Rectal smooth muscle tissue (tissue), 1 donor: ENCODE measurements at regions not wholly inside any gene's neighbourhood (a gene's known extent, or its start where the extent isn't known, plus 50 kb on each side); places are given as distances from the start of the nearest gene placed in this dataset.

Source experiments
- H3K27ac ChIP-seq: one replicate; pipeline ENCODE4 v1.7.0; 2013; ENCODE audit warnings: low read depth, low read length, inconsistent platforms
- H3K27me3 ChIP-seq: one replicate; pipeline ENCODE4 v1.7.0; 2013; ENCODE audit warnings: low read length; ENCODE audit not compliant: control insufficient read depth, insufficient read depth
- H3K36me3 ChIP-seq: one replicate; pipeline ENCODE4 v1.7.0; 2013; ENCODE audit warnings: low read length; ENCODE audit not compliant: control insufficient read depth, insufficient read depth
- H3K4me1 ChIP-seq: one replicate; pipeline ENCODE4 v1.7.0; 2013; ENCODE audit warnings: low read length; ENCODE audit not compliant: control insufficient read depth, insufficient read depth
- H3K4me3 ChIP-seq: one replicate; pipeline ENCODE4 v1.7.0; 2013; ENCODE audit warnings: low read length
- H3K9ac ChIP-seq: one replicate; pipeline ENCODE4 v1.7.0; 2013; ENCODE audit warnings: low read length

DNA sequence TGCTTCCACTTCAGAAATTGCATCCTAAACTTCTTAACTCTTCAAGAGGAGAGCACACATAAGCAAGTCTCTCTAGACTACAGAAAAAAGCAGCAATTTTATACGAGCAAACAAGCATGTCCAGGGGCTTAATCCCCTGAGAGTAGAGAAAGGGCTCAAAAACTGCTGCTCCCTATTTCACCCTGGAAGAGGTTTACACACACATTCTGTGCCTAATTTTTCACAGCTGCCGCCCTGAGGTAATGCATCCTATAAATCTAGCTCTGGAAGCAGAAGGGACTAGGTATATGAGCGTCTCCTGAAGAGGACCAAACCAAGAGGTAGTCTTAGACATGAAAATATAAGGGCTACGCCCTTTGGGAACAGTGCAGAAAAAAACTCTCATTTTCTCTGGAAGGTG is 73.1 kb downstream of the CRPPA start:
- H3K4me3 ChIP-seq = no peak overlapping the region
- H3K27me3 ChIP-seq = no peaks in the 10 kb centered on the region
- H3K36me3 ChIP-seq = no peaks in the 10 kb centered on the region
- H3K9ac ChIP-seq = no peak overlapping the region
- H3K4me1 ChIP-seq = no peaks in the 10 kb centered on the region
- H3K27ac ChIP-seq = no peak overlapping the region

DNA sequence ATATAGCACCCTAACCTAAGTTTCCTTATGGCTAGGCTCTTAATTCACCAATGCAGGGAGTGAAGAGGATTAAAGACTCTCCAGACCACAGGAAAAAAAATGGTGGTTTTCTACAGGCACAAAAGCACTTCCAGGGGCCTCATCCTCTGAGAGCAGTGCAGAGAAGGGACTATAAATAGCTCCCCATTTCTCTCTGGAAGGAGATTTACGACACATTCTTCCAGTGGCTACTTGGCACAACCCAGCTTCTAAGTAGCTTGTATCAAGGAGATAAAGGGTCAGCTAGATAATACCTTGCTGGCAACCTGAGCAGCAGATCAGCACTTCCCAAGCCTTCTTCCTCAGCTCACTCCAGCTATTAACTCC is 73.5 kb downstream of the CRPPA start:
- Histone ChIP-seq H3K27ac (no peak overlapping the region), H3K4me1 (no peaks in the 10 kb centered on the region), H3K9ac (no peak overlapping the region), H3K27me3 (no peaks in the 10 kb centered on the region), H3K4me3 (no peak overlapping the region), H3K36me3 (no peaks in the 10 kb centered on the region)

DNA sequence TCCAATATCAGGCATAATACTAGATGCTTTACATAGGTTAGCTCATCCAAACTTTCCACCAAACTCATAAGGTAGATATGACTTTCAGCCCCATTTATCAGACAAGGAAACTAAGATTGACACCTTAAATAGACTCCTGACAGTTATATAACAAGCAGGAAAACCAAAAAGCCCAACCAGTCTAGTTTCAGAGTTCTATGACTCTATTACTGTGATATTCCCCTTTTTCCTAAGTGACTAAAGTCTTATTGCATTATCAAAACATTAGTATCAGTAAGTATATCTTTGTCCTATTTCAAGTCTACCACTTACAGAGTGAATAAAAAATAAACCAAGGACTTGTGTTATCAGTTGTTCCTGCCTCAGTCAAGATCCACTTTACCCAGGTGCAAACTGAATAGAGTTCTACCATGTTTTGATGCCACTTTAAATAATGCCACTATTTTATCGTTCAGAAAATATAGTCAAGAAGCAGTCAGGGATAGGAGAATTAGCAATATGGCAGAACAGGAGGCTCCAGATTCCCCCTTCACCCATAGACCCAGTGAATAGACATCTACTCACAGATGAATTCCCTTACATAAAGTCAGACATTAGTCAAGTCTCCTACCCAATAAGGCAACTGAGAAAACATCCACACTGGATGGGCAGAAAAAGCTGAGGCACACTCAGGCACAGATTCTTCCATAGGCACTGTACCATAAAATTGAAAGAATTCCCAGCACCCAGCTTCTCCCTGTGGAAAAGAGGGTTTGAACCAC is 74.1 kb downstream of the CRPPA start:
- Histone ChIP-seq H3K27ac (no peak overlapping the region), H3K4me1 (no peaks in the 10 kb centered on the region), H3K4me3 (no peak overlapping the region), H3K9ac (no peak overlapping the region), H3K36me3 (no peaks in the 10 kb centered on the region), H3K27me3 (no peaks in the 10 kb centered on the region)

DNA sequence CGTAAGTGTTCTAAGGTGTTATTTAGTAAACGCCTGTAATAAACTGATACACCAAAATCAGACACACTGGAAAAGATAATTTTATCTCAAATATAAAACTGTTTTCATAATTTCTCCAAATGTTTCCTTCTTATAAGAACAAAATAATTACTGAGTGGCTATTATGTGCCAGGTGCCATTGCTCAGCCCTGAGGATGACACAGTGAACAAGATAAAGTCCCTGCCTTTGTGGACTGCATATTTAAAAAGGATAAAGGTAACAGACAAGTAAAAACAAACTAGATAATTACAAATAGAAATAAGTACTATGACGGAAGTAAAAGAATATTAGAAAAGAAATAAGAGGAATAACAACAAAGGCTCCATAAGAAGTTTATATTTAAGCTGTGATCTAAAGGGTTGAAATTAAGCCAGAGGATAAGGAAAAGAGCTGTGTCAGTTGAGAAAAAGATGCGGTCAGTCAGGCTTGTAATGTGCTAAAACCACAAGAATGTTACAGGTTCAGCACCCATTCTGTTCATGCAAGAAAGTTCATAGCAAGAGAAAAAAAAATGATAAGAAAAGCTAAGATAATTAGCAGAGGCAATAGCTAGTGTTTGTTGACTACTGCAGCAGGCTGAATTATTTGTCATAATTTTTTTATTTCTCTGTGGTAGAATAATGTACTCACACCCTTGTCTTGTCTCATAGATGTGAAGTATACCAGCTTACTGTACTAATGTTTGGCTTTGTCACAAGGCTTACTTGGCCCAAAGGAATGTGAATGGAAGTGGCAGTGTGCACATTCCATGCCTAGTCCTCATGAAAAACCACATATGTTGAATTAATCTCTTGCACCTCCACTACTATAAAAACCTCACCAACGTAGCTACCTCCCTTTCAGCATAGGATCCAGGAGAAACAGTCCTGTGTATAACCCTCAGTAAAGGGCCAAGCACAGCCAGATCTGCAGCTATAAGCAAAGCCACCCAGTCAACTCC is 75.1 kb downstream of the CRPPA start:
- Histone ChIP-seq H3K9ac (no peak overlapping the region), H3K27me3 (no peaks in the 10 kb centered on the region), H3K4me3 (no peak overlapping the region), H3K36me3 (no peaks in the 10 kb centered on the region), H3K4me1 (no peaks in the 10 kb centered on the region), H3K27ac (no peak overlapping the region)

DNA sequence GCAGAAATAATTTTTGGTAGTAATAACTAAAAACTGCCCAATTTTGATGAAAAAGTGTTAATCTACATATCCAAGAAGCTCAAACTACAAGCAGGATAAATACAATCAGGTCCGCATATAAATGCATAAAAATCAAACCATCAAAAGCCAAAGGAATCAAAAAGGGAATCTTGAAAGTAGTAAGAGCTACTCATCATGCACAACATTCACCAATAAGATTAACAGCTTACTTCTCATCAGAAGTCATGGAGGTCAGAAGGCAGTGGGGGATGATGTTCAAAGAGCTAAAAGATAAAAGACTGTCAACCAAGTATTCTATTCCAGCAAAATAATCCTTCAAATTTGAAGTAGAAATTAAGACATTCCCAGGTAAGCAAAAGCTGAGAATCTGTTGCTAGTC is 76.4 kb downstream of the CRPPA start:
- Histone ChIP-seq H3K9ac (no peak overlapping the region), H3K36me3 (no peaks in the 10 kb centered on the region), H3K4me3 (no peak overlapping the region), H3K27me3 (no peaks in the 10 kb centered on the region), H3K27ac (no peak overlapping the region), H3K4me1 (no peaks in the 10 kb centered on the region)

DNA sequence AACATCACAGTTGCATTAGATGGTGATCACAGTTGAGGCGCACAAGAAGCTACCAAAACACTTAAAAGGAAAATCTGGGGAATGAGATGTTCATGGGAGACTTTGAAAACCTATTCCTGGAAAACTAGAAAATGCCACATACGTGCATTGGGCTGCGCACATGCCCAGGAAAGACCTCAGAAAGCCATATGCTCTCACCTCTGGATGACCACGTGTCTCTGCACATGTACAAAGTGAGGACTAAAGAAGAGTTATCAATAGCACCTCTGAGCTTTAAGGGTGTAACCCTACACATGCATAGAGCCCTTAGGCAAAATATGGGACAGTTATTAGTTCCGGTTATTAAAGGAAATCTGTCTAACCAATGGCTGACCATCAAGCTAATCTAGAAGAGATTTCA is 77.7 kb downstream of the CRPPA start:
- no peak overlapping the region for H3K27ac ChIP-seq
- H3K27me3 ChIP-seq = no peaks in the 10 kb centered on the region
- no peaks in the 10 kb centered on the region for H3K36me3 ChIP-seq
- no peaks in the 10 kb centered on the region for H3K4me1 ChIP-seq
- H3K4me3 ChIP-seq = no peak overlapping the region
- H3K9ac ChIP-seq = no peak overlapping the region

DNA sequence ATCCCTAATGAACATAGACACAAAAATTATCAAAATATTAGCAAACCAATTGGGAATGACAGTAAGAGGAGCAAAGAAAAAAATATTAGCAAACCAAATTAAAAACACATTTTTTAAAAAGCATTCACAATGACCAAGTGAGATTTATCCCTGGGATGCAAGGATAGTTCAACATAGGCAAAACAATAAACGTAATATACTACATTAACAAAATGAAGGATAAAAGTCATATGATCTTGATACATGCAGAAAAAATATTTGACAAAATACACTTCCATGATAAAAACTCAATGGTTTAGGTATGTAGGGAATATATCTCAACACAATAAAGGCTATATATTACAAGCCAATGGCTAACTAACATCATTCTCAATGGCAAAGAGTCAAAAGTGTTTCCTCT is 83.3 kb downstream of the CRPPA start:
- H3K27ac ChIP-seq = no peak overlapping the region
- no peak overlapping the region for H3K9ac ChIP-seq
- no peaks in the 10 kb centered on the region for H3K36me3 ChIP-seq
- H3K4me3 ChIP-seq = no peak overlapping the region
- H3K27me3 ChIP-seq = no peaks in the 10 kb centered on the region
- no peaks in the 10 kb centered on the region for H3K4me1 ChIP-seq

DNA sequence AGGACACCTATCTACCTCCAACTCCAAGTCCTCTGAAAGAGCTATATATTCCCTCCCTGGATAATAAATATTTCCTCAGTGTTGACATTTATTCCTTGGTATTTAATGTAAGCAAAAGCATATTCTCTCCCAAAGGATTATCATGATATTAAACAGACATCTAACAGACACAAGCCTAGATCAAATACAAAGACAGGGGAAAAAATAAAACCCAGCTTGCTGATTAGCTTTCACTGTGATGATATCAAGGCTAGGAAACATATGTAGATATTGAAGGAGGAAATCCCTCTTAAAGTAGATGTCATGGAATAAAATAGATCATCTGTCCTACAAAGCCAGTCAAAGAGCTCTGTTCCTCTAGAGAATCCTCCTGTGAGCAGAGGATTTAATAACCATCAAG is 95.2 kb downstream of the CRPPA start:
- H3K4me1 ChIP-seq = no peaks in the 10 kb centered on the region
- no peaks in the 10 kb centered on the region for H3K36me3 ChIP-seq
- H3K9ac ChIP-seq = no peak overlapping the region
- no peak overlapping the region for H3K4me3 ChIP-seq
- no peaks in the 10 kb centered on the region for H3K27me3 ChIP-seq
- H3K27ac ChIP-seq = no peak overlapping the region

DNA sequence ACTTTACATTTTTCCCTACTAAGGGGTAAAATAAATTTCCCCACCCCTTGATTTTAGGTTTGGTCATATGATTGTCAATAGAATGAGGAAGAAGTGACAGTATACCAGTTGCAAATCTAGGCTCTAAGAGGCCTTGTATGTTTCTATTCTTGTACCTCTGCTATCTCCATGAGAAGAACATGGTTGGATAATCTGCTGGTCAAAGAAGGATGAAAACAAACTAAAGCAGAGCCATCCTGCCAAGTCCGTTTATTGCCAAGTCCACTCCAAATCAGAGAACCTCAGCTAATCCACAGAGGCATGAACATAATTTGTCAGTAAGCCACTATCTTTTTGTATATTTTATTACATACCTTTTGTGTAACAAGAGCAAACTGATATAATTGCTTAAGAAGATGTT is 98.0 kb downstream of the CRPPA start:
- no peaks in the 10 kb centered on the region for H3K36me3 ChIP-seq
- H3K27me3 ChIP-seq = no peaks in the 10 kb centered on the region
- no peak overlapping the region for H3K9ac ChIP-seq
- no peak overlapping the region for H3K27ac ChIP-seq
- H3K4me1 ChIP-seq = no peaks in the 10 kb centered on the region
- H3K4me3 ChIP-seq = no peak overlapping the region

DNA sequence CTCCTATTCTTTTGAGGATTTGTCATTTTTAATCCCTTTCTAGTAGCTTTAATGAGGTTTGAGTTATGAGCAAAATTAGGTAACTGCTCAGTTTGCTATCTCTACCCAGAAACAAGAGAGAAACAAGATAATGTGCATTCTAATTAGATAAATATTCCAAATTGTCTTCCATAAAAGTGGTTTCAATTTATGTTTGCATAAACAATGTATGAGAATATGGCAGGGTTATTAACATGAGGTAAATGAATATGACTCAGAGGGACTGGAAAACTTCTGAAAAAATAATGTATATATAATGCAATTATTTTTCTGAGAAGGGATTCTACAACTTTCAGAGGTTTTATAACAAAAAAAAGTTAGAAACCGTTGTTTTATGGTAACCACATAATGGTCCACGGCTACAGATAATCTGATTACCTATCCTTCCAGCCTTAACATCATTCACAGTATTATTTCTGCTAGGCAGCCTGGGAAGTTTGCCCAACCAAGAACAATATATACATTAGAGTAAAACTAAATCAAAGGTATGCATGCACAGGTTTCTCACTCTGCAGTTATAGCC is 101.2 kb downstream of the CRPPA start:
- no peaks in the 10 kb centered on the region for H3K4me1 ChIP-seq
- no peak overlapping the region for H3K4me3 ChIP-seq
- no peak overlapping the region for H3K27ac ChIP-seq
- no peaks in the 10 kb centered on the region for H3K36me3 ChIP-seq
- H3K9ac ChIP-seq = no peak overlapping the region
- no peaks in the 10 kb centered on the region for H3K27me3 ChIP-seq

DNA sequence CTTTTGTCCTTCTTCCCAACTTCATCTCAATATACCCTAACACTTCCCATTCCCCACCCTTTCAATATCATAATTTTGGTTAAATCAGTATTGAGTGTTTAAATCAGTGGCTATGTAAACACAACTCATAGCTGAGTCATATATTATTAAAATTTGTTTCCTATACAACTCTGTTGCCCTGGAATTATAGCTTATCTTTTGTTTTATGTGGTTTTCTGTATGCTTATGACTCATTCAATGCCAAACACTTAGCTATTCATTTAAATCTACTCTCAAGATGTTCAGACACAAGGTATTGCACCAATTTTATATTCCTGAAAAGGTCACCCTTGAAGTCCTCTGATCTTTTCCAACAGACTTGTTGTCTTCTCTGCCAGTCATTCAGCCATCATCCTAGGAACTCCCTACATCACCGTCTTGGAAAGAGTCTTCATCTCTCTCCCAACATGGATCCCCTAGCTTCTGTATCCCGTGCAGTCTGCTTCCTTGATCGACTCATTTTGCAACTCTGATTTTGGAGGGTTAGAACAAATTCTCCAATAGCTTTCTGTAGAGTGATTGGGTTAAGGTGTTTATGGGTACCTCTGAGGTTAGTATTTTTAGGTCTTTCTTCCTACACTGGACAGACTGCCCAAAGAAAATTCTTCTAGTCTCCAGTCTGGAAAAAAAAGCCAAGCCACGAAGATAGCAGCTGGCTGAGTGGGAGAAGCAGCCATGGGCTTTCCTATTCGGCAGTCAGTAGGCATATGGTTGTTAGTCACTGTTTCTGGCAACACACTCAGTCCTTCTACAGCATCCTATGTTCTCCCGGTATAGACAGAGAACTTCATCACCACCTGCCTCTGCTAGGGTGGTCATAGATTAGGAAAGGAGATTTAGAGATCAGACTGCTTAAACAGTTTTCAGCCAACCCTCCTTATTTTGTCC is 102.1 kb downstream of the CRPPA start:
- Histone ChIP-seq H3K9ac (no peak overlapping the region), H3K27ac (no peak overlapping the region), H3K36me3 (no peaks in the 10 kb centered on the region), H3K4me1 (no peaks in the 10 kb centered on the region), H3K27me3 (no peaks in the 10 kb centered on the region), H3K4me3 (no peak overlapping the region)

DNA sequence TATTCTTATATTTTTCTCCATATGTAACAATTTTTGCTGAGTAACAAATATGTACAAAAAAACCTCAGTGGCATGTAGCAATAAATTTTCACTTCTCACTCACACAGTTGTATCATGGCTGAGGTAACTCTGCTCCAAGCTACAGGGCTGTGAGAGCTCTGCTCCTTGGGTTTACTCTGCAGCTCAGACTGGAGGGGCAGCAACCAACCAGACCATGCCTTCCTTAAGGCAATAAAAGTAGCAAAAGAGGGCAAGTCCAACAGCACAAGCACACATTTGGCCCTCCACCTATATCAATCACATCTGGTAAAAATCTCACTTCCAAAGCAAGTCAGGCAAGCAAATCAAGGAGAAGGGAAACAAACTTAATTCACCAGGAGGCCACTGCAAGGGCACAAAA is 102.9 kb downstream of the CRPPA start:
- no peak overlapping the region for H3K4me3 ChIP-seq
- H3K36me3 ChIP-seq = no peaks in the 10 kb centered on the region
- no peaks in the 10 kb centered on the region for H3K27me3 ChIP-seq
- no peak overlapping the region for H3K27ac ChIP-seq
- H3K9ac ChIP-seq = no peak overlapping the region
- H3K4me1 ChIP-seq = no peaks in the 10 kb centered on the region
